Mucosa of rectum (tissue), 2 donors: ENCODE measurements at regions not wholly inside any gene's neighbourhood (a gene's known extent, or its start where the extent isn't known, plus 50 kb on each side); places are given as distances from the start of the nearest gene placed in this dataset.

ENCODE experiments used
- H3K27ac ChIP-seq, 2 donors: one replicate each; pipeline ENCODE4 v1.7.0; 2013; ENCODE audit warnings: inconsistent platforms in 2 of 2, low read depth in 2 of 2, low read length in 2 of 2
- H3K27me3 ChIP-seq, 2 donors: one replicate each; pipeline ENCODE4 v1.7.0; 2013; ENCODE audit warnings: low read length in 2 of 2; ENCODE audit not compliant: control insufficient read depth in 2 of 2, insufficient read depth in 2 of 2
- H3K36me3 ChIP-seq, 2 donors: one replicate each; pipeline ENCODE4 v1.7.0; 2013; ENCODE audit warnings: low read length in 2 of 2; ENCODE audit not compliant: control insufficient read depth in 2 of 2, insufficient read depth in 2 of 2
- H3K4me1 ChIP-seq, 2 donors: one replicate each; pipeline ENCODE4 v1.7.0; 2013; ENCODE audit warnings: low read length in 2 of 2, mild to moderate bottlenecking in 1 of 2; ENCODE audit not compliant: control insufficient read depth in 2 of 2, insufficient read depth in 2 of 2
- H3K4me3 ChIP-seq, 2 donors: one replicate each; pipeline ENCODE4 v1.7.0; 2013; ENCODE audit warnings: low read length in 2 of 2
- H3K9ac ChIP-seq, 2 donors: one replicate each; pipeline ENCODE4 v1.7.0; 2013; ENCODE audit warnings: low read length in 2 of 2, low read depth in 1 of 2, mild to moderate bottlenecking in 1 of 2
- H3K9me3 ChIP-seq, 2 donors: one replicate each; pipeline ENCODE4 v1.7.0; 2013; ENCODE audit warnings: low read length in 2 of 2; ENCODE audit not compliant: control insufficient read depth in 2 of 2
- donor health status: healthy.
- donor health status: Normal muscosa, but diverticular disease.

GRCh38 chr7:18212758-18213157 lies 185.1 kb upstream of the PRPS1L1 start:
- no peaks in the 10 kb centered on the region for H3K27me3 ChIP-seq
- H3K36me3 ChIP-seq = no peaks in the 10 kb centered on the region
- no peaks in the 10 kb centered on the region for H3K4me1 ChIP-seq
- H3K4me3 ChIP-seq = no peak overlapping the region
- H3K9ac ChIP-seq = no peak overlapping the region
- H3K27ac ChIP-seq = no peak overlapping the region
- no peaks in the 10 kb centered on the region for H3K9me3 ChIP-seq

- Histone ChIP-seq H3K4me3 (no peak overlapping the region), H3K36me3 (no peaks in the 10 kb centered on the region), H3K4me1 (no peaks in the 10 kb centered on the region), H3K9me3 (no peaks in the 10 kb centered on the region), H3K27ac (no peak overlapping the region), H3K9ac (no peak overlapping the region), H3K27me3 (no peaks in the 10 kb centered on the region)
Observed at GRCh38 chr7:18213652-18214051, 186.0 kb upstream of the PRPS1L1 start.

- Histone ChIP-seq H3K9me3 (no peaks in the 10 kb centered on the region), H3K9ac (no peak overlapping the region), H3K27ac (no peak overlapping the region), H3K36me3 (no peaks in the 10 kb centered on the region), H3K4me1 (no peaks in the 10 kb centered on the region), H3K27me3 (no peaks in the 10 kb centered on the region), H3K4me3 (no peak overlapping the region)
Observed at GRCh38 chr7:18216270-18216669, 188.6 kb upstream of the PRPS1L1 start.

GRCh38 chr7:18221377-18222293 lies 194.0 kb upstream of the PRPS1L1 start:
- H3K4me1 ChIP-seq = peaks cover 0 to 3% of the 10 kb centered on the region in 2 donors
- H3K36me3 ChIP-seq = no peaks in the 10 kb centered on the region
- H3K27ac ChIP-seq = no peak overlapping the region
- H3K9ac ChIP-seq = no peak overlapping the region
- no peaks in the 10 kb centered on the region for H3K9me3 ChIP-seq
- no peak overlapping the region for H3K4me3 ChIP-seq
- H3K27me3 ChIP-seq = no peaks in the 10 kb centered on the region

GRCh38 chr7:18222636-18223035 lies 195.0 kb upstream of the PRPS1L1 start:
- no peak overlapping the region for H3K27ac ChIP-seq
- H3K4me1 ChIP-seq = peaks cover 0 to 3% of the 10 kb centered on the region in 2 donors
- no peaks in the 10 kb centered on the region for H3K9me3 ChIP-seq
- no peaks in the 10 kb centered on the region for H3K36me3 ChIP-seq
- H3K9ac ChIP-seq = no peak overlapping the region
- no peak overlapping the region for H3K4me3 ChIP-seq
- H3K27me3 ChIP-seq = no peaks in the 10 kb centered on the region

- H3K9ac ChIP-seq = no peak overlapping the region
- H3K27me3 ChIP-seq = no peaks in the 10 kb centered on the region
- no peaks in the 10 kb centered on the region for H3K9me3 ChIP-seq
- H3K4me1 ChIP-seq = peaks cover 4 to 6% of the 10 kb centered on the region in 2 donors
- H3K27ac ChIP-seq = no peak overlapping the region
- H3K36me3 ChIP-seq = no peaks in the 10 kb centered on the region
- no peak overlapping the region for H3K4me3 ChIP-seq
Observed at GRCh38 chr7:18224138-18224537, 196.5 kb upstream of the PRPS1L1 start.

- peaks cover 8 to 10% of the 10 kb centered on the region in 2 donors for H3K4me1 ChIP-seq
- H3K27me3 ChIP-seq = no peaks in the 10 kb centered on the region
- no peaks in the 10 kb centered on the region for H3K36me3 ChIP-seq
- no peak overlapping the region for H3K27ac ChIP-seq
- H3K9me3 ChIP-seq = no peaks in the 10 kb centered on the region
- H3K9ac ChIP-seq = no peak overlapping the region
- no peak overlapping the region for H3K4me3 ChIP-seq
Observed at GRCh38 chr7:18225067-18225466, 197.4 kb upstream of the PRPS1L1 start.

GRCh38 chr7:18226598-18226997 lies 199.0 kb upstream of the PRPS1L1 start:
- no peak overlapping the region for H3K4me3 ChIP-seq
- H3K9ac ChIP-seq = no peak overlapping the region
- no peak overlapping the region for H3K27ac ChIP-seq
- no peaks in the 10 kb centered on the region for H3K9me3 ChIP-seq
- peaks cover 8 to 10% of the 10 kb centered on the region in 2 donors for H3K4me1 ChIP-seq
- H3K27me3 ChIP-seq = no peaks in the 10 kb centered on the region
- H3K36me3 ChIP-seq = no peaks in the 10 kb centered on the region

- no peak overlapping the region for H3K4me3 ChIP-seq
- peaks cover 7 to 8% of the 10 kb centered on the region in 2 donors for H3K4me1 ChIP-seq
- no peaks in the 10 kb centered on the region for H3K9me3 ChIP-seq
- H3K36me3 ChIP-seq = no peaks in the 10 kb centered on the region
- no peaks in the 10 kb centered on the region for H3K27me3 ChIP-seq
- H3K27ac ChIP-seq = no peak overlapping the region
- no peak overlapping the region for H3K9ac ChIP-seq
Observed at GRCh38 chr7:18228686-18229085, 201.0 kb upstream of the PRPS1L1 start.

GRCh38 chr7:18230271-18230670 lies 202.6 kb upstream of the PRPS1L1 start:
- Histone ChIP-seq H3K9me3 (no peaks in the 10 kb centered on the region), H3K27ac (no peak overlapping the region), H3K36me3 (no peaks in the 10 kb centered on the region), H3K4me1 (peaks cover 7 to 8% of the 10 kb centered on the region in 2 donors), H3K27me3 (no peaks in the 10 kb centered on the region), H3K9ac (no peak overlapping the region), H3K4me3 (no peak overlapping the region)
